OCI-LY3 (cell line): ENCODE measurements at regions not wholly inside any gene's neighbourhood (a gene's known extent, or its start where the extent isn't known, plus 50 kb on each side); places are given as distances from the start of the nearest gene placed in this dataset.

Experiments
- EZH2phosphoT487 ChIP-seq: fragments of 200-600 bp; shearing (Covaris generic); IDR thresholded peaks from 2 replicates; pipeline ENCODE4 v1.6.1; 2018; ENCODE audit warnings: antibody characterized with exemption, mixed run types, low read depth
- TF ChIP-seq, protein P1 (sequence below): fragments of 200-600, 300-600 bp; sonication (generic); IDR thresholded peaks from 2 replicates; pipeline ENCODE4 v1.5.1; 2014; ENCODE audit warnings: antibody characterized with exemption, low read length, low read depth

DNA sequence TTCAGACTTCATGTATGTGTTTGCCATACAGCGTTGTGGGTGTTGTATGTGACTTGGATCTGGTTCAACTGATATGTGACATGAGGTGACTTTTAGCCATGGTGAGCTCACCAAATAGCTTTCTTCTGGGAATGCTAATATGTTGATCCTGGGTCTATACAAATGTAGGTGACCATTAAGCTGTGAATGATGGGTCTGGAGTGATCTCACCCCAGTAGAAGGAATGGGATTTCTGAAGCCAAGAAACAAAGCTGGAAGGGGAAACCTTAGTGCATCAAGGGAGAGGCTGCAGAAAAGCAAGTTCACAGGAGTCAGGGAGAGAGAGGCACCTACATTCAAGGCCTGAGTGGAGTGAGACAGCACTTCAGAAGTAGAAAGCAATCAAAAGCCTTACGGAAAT lies 421.0 kb upstream of the THRB start:
- TF ChIP-seq, protein P1, sequence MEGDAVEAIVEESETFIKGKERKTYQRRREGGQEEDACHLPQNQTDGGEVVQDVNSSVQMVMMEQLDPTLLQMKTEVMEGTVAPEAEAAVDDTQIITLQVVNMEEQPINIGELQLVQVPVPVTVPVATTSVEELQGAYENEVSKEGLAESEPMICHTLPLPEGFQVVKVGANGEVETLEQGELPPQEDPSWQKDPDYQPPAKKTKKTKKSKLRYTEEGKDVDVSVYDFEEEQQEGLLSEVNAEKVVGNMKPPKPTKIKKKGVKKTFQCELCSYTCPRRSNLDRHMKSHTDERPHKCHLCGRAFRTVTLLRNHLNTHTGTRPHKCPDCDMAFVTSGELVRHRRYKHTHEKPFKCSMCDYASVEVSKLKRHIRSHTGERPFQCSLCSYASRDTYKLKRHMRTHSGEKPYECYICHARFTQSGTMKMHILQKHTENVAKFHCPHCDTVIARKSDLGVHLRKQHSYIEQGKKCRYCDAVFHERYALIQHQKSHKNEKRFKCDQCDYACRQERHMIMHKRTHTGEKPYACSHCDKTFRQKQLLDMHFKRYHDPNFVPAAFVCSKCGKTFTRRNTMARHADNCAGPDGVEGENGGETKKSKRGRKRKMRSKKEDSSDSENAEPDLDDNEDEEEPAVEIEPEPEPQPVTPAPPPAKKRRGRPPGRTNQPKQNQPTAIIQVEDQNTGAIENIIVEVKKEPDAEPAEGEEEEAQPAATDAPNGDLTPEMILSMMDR, result no peak
- no peak for TF ChIP-seq EZH2phosphoT487
